Panc1 (cell line): ENCODE measurements at regions not wholly inside any gene's neighbourhood (a gene's known extent, or its start where the extent isn't known, plus 50 kb on each side); places are given as distances from the start of the nearest gene placed in this dataset.

Experiments
- ATAC-seq: fragments of 200-7000 bp; cut with Tn5 transposase; 2 replicates; pipeline ENCODE4 v1.9.1; 2020; ENCODE audit warnings: mild to moderate bottlenecking, moderate library complexity
- BruUV-seq: library from RNA; stranded (reverse); fragments of 400-500 nt; replicated peaks from 2 replicates; lab custom pipeline; 2021; lab: Mats Ljungman, UMichigan
- CTCF ChIA-PET: fragments of 300-600 bp; sonication (Branson Sonifier 250); formaldehyde crosslinking; loops from one replicate; lab custom pipeline; 2022; ENCODE audit warnings: antibody characterized with exemption; lab: Charles Lee
- POLR2A ChIA-PET: fragments of 300-600 bp; sonication (Branson Sonifier 250); formaldehyde crosslinking; loops from one replicate; lab custom pipeline; 2022; ENCODE audit warnings: antibody characterized with exemption; lab: Charles Lee
- DNase-seq: peaks from one replicate; pipeline ENCODE4 v3.0.0-alpha.2; 2010; ENCODE audit warnings: low read depth, low spot score
- H3K27ac ChIP-seq: 2 replicates; pipeline ENCODE4 v1.5.1; 2011; ENCODE audit warnings: mild to moderate bottlenecking, low read length, inconsistent platforms
- H3K27me3 ChIP-seq: fragments of 200-500 bp; sonication (Bioruptor generic); 2 replicates; pipeline ENCODE4 v1.6.0; 2014; ENCODE audit warnings: low read length, inconsistent platforms; ENCODE audit not compliant: control insufficient read depth, insufficient read depth
- H3K36me3 ChIP-seq: fragments of 200-500 bp; sonication (Bioruptor generic); 2 replicates; pipeline ENCODE4 v1.5.1; 2014; ENCODE audit warnings: inconsistent platforms, mild to moderate bottlenecking, low read length, moderate library complexity; ENCODE audit not compliant: control insufficient read depth, insufficient read depth
- H3K4me1 ChIP-seq: 2 replicates; pipeline ENCODE4 v1.5.1; 2011; ENCODE audit warnings: inconsistent platforms, mild to moderate bottlenecking, low read length, moderate library complexity; ENCODE audit not compliant: control insufficient read depth, insufficient read depth
- H3K4me3 ChIP-seq, 2 experiments: 2 replicates each; pipeline ENCODE4 v1.5.1; 2011 to 2012; ENCODE audit warnings: low read depth in 2 of 2, low read length in 2 of 2, mild to moderate bottlenecking in 2 of 2, inconsistent platforms in 1 of 2, moderate library complexity in 1 of 2
- H3K9me3 ChIP-seq: fragments of 200-500 bp; sonication (Bioruptor generic); 2 replicates; pipeline ENCODE4 v1.5.1; 2014; ENCODE audit warnings: low read depth, mild to moderate bottlenecking, inconsistent platforms, low read length, moderate library complexity; ENCODE audit not compliant: control insufficient read depth, insufficient read depth
- CTCF ChIP-seq: fragments of 450-650 bp; IDR thresholded peaks from 2 replicates; pipeline ENCODE4 v1.5.1; 2017; ENCODE audit warnings: mild to moderate bottlenecking
- POLR2AphosphoS5 ChIP-seq: IDR thresholded peaks from 2 replicates; pipeline ENCODE4 v1.6.1; 2012; ENCODE audit warnings: mild to moderate bottlenecking, low read depth, low read length, moderate library complexity
- SIN3A ChIP-seq: IDR thresholded peaks from 2 replicates; pipeline ENCODE4 v1.6.1; 2012; ENCODE audit warnings: low read depth, mild to moderate bottlenecking, low read length, moderate library complexity, borderline replicate concordance; ENCODE audit not compliant: insufficient read depth
- TCF7L2 ChIP-seq: IDR thresholded peaks from 2 replicates; pipeline ENCODE4 v1.6.1; 2011; ENCODE audit warnings: mild to moderate bottlenecking, low read depth, low read length, inconsistent platforms
- in situ Hi-C: cut with HindIII; loops from 2 replicates; pipeline ENCODE4 v1.10.0; 2016; ENCODE audit warnings: low sequenced_read_pairs, low pct_unique_long_range_greater_than_20kb
- intact Hi-C: fragments of 100-400 bp; cut with micrococcal nuclease; formaldehyde crosslinking; loops from one replicate; pipeline ENCODE4 v1.10.0; 2022; ENCODE audit not compliant: unreplicated experiment
- TF ChIP-seq, protein P1 (sequence below), 2 experiments: IDR thresholded peaks; 2 replicates each; pipeline ENCODE4 v1.6.1; 2011 to 2012; ENCODE audit warnings: low read depth in 2 of 2, control low read depth in 1 of 2, low read length in 1 of 2, mild to moderate bottlenecking in 1 of 2, moderate library complexity in 1 of 2; ENCODE audit not compliant: insufficient read depth in 1 of 2

DNA sequence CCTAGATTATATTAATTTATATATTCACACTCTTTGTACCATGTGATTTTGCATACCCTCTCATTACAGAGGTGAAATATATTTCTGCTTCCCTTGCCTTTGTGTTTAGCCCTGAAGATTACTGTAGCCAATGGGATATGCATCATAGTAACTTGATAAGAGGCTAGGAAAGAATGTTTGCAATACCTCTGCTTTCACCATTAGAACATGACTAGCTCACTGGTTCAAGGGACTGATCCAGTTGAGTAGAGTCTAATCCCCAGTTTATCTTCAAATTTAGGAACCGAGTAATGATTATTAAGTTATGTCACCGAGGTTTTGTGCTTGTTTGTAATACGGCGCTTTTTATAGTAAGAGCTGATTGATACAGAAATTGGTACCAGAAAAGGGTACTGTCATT, 552.6 kb upstream of the GJE1 start:
- H3K27ac ChIP-seq: no peak overlapping the region

GRCh38 chr6:141576751-141577150, 556.0 kb upstream of the GJE1 start:
- Histone ChIP-seq H3K36me3 (no peaks in the 10 kb centered on the region), H3K27ac (no peak overlapping the region), H3K9me3 (no peaks in the 10 kb centered on the region), H3K4me3 (no peak overlapping the region), H3K27me3 (no peaks in the 10 kb centered on the region), H3K4me1 (no peaks in the 10 kb centered on the region)
- CTCF ChIA-PET: no interaction called here
- DNase-seq: no peak
- intact Hi-C loops (no loop called here), in situ Hi-C loops (no loop called here)
- POLR2A ChIA-PET: no interaction called here
- TF ChIP-seq TCF7L2 (no peak), SIN3A (no peak), CTCF (no peak), POLR2AphosphoS5 (no peak)
- TF ChIP-seq, protein P1, sequence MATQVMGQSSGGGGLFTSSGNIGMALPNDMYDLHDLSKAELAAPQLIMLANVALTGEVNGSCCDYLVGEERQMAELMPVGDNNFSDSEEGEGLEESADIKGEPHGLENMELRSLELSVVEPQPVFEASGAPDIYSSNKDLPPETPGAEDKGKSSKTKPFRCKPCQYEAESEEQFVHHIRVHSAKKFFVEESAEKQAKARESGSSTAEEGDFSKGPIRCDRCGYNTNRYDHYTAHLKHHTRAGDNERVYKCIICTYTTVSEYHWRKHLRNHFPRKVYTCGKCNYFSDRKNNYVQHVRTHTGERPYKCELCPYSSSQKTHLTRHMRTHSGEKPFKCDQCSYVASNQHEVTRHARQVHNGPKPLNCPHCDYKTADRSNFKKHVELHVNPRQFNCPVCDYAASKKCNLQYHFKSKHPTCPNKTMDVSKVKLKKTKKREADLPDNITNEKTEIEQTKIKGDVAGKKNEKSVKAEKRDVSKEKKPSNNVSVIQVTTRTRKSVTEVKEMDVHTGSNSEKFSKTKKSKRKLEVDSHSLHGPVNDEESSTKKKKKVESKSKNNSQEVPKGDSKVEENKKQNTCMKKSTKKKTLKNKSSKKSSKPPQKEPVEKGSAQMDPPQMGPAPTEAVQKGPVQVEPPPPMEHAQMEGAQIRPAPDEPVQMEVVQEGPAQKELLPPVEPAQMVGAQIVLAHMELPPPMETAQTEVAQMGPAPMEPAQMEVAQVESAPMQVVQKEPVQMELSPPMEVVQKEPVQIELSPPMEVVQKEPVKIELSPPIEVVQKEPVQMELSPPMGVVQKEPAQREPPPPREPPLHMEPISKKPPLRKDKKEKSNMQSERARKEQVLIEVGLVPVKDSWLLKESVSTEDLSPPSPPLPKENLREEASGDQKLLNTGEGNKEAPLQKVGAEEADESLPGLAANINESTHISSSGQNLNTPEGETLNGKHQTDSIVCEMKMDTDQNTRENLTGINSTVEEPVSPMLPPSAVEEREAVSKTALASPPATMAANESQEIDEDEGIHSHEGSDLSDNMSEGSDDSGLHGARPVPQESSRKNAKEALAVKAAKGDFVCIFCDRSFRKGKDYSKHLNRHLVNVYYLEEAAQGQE (IDR thresholded peaks at IDR 0.05; ENCODE audit: insufficient read depth in 1 of 2, low read depth in 2 of 2, low read length in 1 of 2): no peak
- no peak for ATAC-seq
- no TSS peak for BruUV-seq

More for the DNA sequence above, 552.6 kb upstream of the GJE1 start:
- in situ Hi-C loops: no loop called here
- H3K27me3 ChIP-seq: no peaks in the 10 kb centered on the region
- intact Hi-C loops: no loop called here
- no peak for DNase-seq
- no peaks in the 10 kb centered on the region for H3K9me3 ChIP-seq
- H3K4me3 ChIP-seq: no peak overlapping the region
- TF ChIP-seq SIN3A (no peak), POLR2AphosphoS5 (no peak), TCF7L2 (no peak), CTCF (no peak)
- TF ChIP-seq, protein P1 (IDR thresholded peaks at IDR 0.05; ENCODE audit: insufficient read depth in 1 of 2, low read depth in 2 of 2, low read length in 1 of 2): no peak
- CTCF ChIA-PET: no interaction called here
- no peak for ATAC-seq
- no TSS peak for BruUV-seq
- H3K36me3 ChIP-seq: no peaks in the 10 kb centered on the region
- H3K4me1 ChIP-seq: no peaks in the 10 kb centered on the region
- POLR2A ChIA-PET: no interaction called here
